Stomach (tissue), 4 donors: ENCODE measurements at regions not wholly inside any gene's neighbourhood (a gene's known extent, or its start where the extent isn't known, plus 50 kb on each side); places are given as distances from the start of the nearest gene placed in this dataset.

Experiments used
- EP300 ChIP-seq: sonication (generic); formaldehyde crosslinking; IDR thresholded peaks from one replicate; pipeline ENCODE4 v1.6.1; 2017; ENCODE audit warnings: antibody characterized with exemption
- POLR2A ChIP-seq, 4 donors: fragments of 450-650 bp; IDR thresholded peaks; one replicate each; pipeline ENCODE4 v1.6.1; 2016; ENCODE audit warnings: antibody characterized with exemption in 4 of 4, control low read depth in 2 of 4, mild to moderate bottlenecking in 1 of 4, moderate library complexity in 1 of 4
- POLR2AphosphoS5 ChIP-seq, 3 donors: sonication (generic); formaldehyde crosslinking; IDR thresholded peaks; one replicate each; pipeline ENCODE4 v1.6.1; 2016; ENCODE audit warnings: antibody characterized with exemption in 3 of 3
- TF ChIP-seq, protein P1 (sequence below), 7 experiments: fragments of 450-650 bp in 4 of 7; fragments of 200-600 bp in 3 of 7; sonication (generic) in 3 of 7; IDR thresholded peaks; one replicate each; pipeline ENCODE4 v1.5.1; 2016 to 2019; ENCODE audit warnings: antibody characterized with exemption in 7 of 7, control low read depth in 2 of 7, mild to moderate bottlenecking in 1 of 7

DNA sequence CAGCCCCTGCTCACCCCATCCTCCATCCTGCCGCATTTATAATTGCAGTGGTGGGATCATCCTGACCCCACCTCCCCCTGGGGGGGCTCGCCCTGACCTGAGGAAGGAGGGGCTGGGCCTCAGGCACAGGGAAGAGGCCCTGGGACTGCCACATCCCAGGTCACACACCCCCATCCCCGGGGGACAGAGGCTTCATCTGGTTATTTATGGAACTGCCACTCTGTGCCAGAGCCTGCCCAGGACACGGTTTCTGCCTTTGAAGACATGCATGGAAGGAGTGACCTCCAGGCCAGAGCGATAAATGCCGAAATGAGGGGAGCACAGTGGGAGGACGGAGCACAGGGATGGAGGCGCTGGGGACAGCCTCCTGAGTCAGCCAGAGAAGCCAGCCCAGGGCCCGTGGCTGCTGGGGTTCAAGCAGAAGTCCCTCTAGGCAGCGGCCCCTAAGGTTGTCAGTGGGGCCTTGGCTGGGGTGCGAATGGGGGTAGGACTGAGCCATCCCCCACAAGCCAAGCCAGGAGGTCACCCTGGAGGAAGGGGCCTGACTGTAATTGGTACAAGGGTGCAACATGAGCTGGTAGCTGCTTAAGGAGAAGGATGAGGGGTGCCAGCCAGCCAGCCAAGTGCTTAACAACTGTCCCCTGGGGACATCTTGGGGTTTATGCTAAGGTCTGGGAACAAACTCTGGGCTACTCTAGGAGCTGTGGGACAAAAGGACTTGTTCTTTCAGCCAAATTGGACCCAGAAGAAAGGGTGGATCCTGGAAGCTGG, 51.4 kb upstream of the SHISAL1 start:
- TF ChIP-seq, protein P1, sequence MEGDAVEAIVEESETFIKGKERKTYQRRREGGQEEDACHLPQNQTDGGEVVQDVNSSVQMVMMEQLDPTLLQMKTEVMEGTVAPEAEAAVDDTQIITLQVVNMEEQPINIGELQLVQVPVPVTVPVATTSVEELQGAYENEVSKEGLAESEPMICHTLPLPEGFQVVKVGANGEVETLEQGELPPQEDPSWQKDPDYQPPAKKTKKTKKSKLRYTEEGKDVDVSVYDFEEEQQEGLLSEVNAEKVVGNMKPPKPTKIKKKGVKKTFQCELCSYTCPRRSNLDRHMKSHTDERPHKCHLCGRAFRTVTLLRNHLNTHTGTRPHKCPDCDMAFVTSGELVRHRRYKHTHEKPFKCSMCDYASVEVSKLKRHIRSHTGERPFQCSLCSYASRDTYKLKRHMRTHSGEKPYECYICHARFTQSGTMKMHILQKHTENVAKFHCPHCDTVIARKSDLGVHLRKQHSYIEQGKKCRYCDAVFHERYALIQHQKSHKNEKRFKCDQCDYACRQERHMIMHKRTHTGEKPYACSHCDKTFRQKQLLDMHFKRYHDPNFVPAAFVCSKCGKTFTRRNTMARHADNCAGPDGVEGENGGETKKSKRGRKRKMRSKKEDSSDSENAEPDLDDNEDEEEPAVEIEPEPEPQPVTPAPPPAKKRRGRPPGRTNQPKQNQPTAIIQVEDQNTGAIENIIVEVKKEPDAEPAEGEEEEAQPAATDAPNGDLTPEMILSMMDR (IDR thresholded peaks at IDR 0.05): no peak
- TF ChIP-seq POLR2AphosphoS5 (IDR thresholded peaks at IDR 0.05): no peak
- no peak for TF ChIP-seq EP300
- TF ChIP-seq POLR2A (IDR thresholded peaks at IDR 0.05): no peak
